Hepatocyte (in vitro differentiated cells): ENCODE measurements at regions not wholly inside any gene's neighbourhood (a gene's known extent, or its start where the extent isn't known, plus 50 kb on each side); places are given as distances from the start of the nearest gene placed in this dataset.

Experiments
- EZH2 ChIP-seq: fragments of 200-600 bp; sonication (generic); IDR thresholded peaks from 2 replicates; pipeline ENCODE4 v1.6.1; 2016; ENCODE audit warnings: antibody characterized with exemption, mild to moderate bottlenecking, borderline replicate concordance
- EZH2phosphoT487 ChIP-seq: fragments of 200-600 bp; sonication (generic); IDR thresholded peaks from one replicate; pipeline ENCODE4 v1.6.1; 2018; ENCODE audit warnings: antibody characterized with exemption, mild to moderate bottlenecking, low read depth, moderate library complexity; ENCODE audit not compliant: unreplicated experiment, severe bottlenecking
- TF ChIP-seq, protein P1 (sequence below): fragments of 200-600 bp; sonication (generic); IDR thresholded peaks from 2 replicates; pipeline ENCODE4 v1.5.1; 2016; ENCODE audit warnings: antibody characterized with exemption, mild to moderate bottlenecking; ENCODE audit not compliant: poor library complexity

GRCh38 chr13:33649212-33649878 is 168.6 kb upstream of the RFC3 start:
- TF ChIP-seq, protein P1, sequence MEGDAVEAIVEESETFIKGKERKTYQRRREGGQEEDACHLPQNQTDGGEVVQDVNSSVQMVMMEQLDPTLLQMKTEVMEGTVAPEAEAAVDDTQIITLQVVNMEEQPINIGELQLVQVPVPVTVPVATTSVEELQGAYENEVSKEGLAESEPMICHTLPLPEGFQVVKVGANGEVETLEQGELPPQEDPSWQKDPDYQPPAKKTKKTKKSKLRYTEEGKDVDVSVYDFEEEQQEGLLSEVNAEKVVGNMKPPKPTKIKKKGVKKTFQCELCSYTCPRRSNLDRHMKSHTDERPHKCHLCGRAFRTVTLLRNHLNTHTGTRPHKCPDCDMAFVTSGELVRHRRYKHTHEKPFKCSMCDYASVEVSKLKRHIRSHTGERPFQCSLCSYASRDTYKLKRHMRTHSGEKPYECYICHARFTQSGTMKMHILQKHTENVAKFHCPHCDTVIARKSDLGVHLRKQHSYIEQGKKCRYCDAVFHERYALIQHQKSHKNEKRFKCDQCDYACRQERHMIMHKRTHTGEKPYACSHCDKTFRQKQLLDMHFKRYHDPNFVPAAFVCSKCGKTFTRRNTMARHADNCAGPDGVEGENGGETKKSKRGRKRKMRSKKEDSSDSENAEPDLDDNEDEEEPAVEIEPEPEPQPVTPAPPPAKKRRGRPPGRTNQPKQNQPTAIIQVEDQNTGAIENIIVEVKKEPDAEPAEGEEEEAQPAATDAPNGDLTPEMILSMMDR = no peak
- TF ChIP-seq EZH2phosphoT487 (no peak), EZH2 (no peak)
